HepG2 (cell line): ENCODE measurements at regions not wholly inside any gene's neighbourhood (a gene's known extent, or its start where the extent isn't known, plus 50 kb on each side); places are given as distances from the start of the nearest gene placed in this dataset.

Experiments
- ATAC-seq: fragments of 200-7000 bp; cut with Tn5 transposase; 3 replicates; pipeline ENCODE4 v1.9.1; 2020; ENCODE audit warnings: mild to moderate bottlenecking, moderate library complexity
- BruUV-seq: library from RNA; stranded (reverse); fragments of 400-500 nt; replicated peaks from 2 replicates; lab custom pipeline; 2021; lab: Mats Ljungman, UMichigan
- CTCF ChIA-PET: fragments of 300-600 bp; formaldehyde crosslinking; extraction: SDS; loops from one replicate; lab custom pipeline; 2021; ENCODE audit warnings: low total read pairs, inconsistent platforms, low intra/inter-chr PET ratio; lab: Yijun Ruan, JAX
- POLR2A ChIA-PET: fragments of 350-600 bp; sonication (Branson Sonifier 250); formaldehyde crosslinking; loops from one replicate; lab custom pipeline; 2020; ENCODE audit warnings: antibody characterized with exemption, inconsistent platforms; lab: Yijun Ruan, JAX
- DNase-seq: peaks from one replicate; pipeline ENCODE4 v3.0.0-alpha.2; 2015; ENCODE audit warnings: low spot score
- FAIRE-seq: peaks from 3 replicates; lab custom pipeline; 2011; peaks lifted over from hg19 to GRCh38; lab: Jason Lieb, UNC
- H2AFZ ChIP-seq: one replicate; pipeline ENCODE4 v1.6.1; 2011; ENCODE audit warnings: low read length, inconsistent platforms
- H3K27ac ChIP-seq: fragments of 300-600 bp; 3 replicates; pipeline ENCODE4 v1.8.0; 2011; ENCODE audit warnings: mixed run types, mild to moderate bottlenecking, mixed read lengths, low read length, inconsistent platforms; ENCODE audit not compliant: insufficient read depth; ENCODE audit errors: extremely low read length
- H3K27me3 ChIP-seq, 2 experiments: fragments of 200-600 bp in 1 of 2; 2 replicates in 1 of 2; 3 replicates in 1 of 2; pipeline versions ENCODE4 v1.6.0 to v1.8.0; 2011; ENCODE audit warnings: low read length in 2 of 2, mild to moderate bottlenecking in 2 of 2, moderate library complexity in 2 of 2, inconsistent platforms in 1 of 2; ENCODE audit not compliant: insufficient read depth in 2 of 2, control insufficient read depth in 1 of 2
- H3K36me3 ChIP-seq, 2 experiments: fragments of 200-600 bp in 1 of 2; replicated peaks in 1 of 2; 2 replicates in 1 of 2; 3 replicates in 1 of 2; pipeline versions ENCODE4 v1.5.1 to v1.8.0; 2011; ENCODE audit warnings: low read length in 2 of 2, inconsistent platforms in 1 of 2; ENCODE audit not compliant: insufficient read depth in 2 of 2, control insufficient read depth in 1 of 2
- H3K4me1 ChIP-seq: 2 replicates; pipeline ENCODE4 v1.5.1; 2012; ENCODE audit warnings: low read length, inconsistent platforms; ENCODE audit not compliant: insufficient read depth
- H3K4me2 ChIP-seq: 2 replicates; pipeline ENCODE4 v1.6.0; 2011; ENCODE audit warnings: low read depth, low read length, inconsistent platforms
- H3K4me3 ChIP-seq, 3 experiments: fragments of 200-600 bp in 1 of 3; sonication (generic), shearing (Covaris generic) in 1 of 3; replicated peaks in 1 of 3; 2 replicates each; pipeline ENCODE4 v1.5.1; 2011 to 2016; ENCODE audit warnings: low read length in 3 of 3, inconsistent platforms in 2 of 3, low read depth in 2 of 3, mild to moderate bottlenecking in 2 of 3, control low read depth in 1 of 3, mixed read lengths in 1 of 3; ENCODE audit not compliant: insufficient read depth in 1 of 3
- H3K79me2 ChIP-seq: one replicate; pipeline ENCODE4 v1.6.1; 2011; ENCODE audit warnings: low read length, inconsistent platforms; ENCODE audit not compliant: insufficient read depth
- H3K9ac ChIP-seq: 2 replicates; pipeline ENCODE4 v1.6.0; 2011; ENCODE audit warnings: mild to moderate bottlenecking, low read depth, low read length, inconsistent platforms; ENCODE audit not compliant: insufficient read depth
- H3K9me3 ChIP-seq: 2 replicates; pipeline ENCODE4 v1.5.1; 2012; ENCODE audit warnings: mild to moderate bottlenecking, low read length
- H4K20me1 ChIP-seq: 2 replicates; pipeline ENCODE4 v1.6.0; 2011; ENCODE audit warnings: inconsistent platforms, mild to moderate bottlenecking, low read length, moderate library complexity; ENCODE audit not compliant: insufficient read depth
- ATF7 ChIP-seq, 2 experiments: fragments of 450-650 bp in 1 of 2; sonication (generic) in 1 of 2; formaldehyde crosslinking in 1 of 2; IDR thresholded peaks; 2 replicates each; pipeline versions ENCODE4 v1.4.0 to v1.6.1; 2016 to 2020; ENCODE audit warnings: antibody characterized with exemption in 1 of 2, mild to moderate bottlenecking in 1 of 2, missing genetic modification reagents in 1 of 2
- BCL3 ChIP-seq: sonication (generic); formaldehyde crosslinking; IDR thresholded peaks from 2 replicates; pipeline ENCODE4 v1.5.1; 2020; ENCODE audit warnings: mild to moderate bottlenecking, missing genetic modification reagents, moderate library complexity
- EZH2 ChIP-seq: conservative IDR thresholded peaks from 2 replicates; pipeline ENCODE4 v1.6.1; 2012; ENCODE audit warnings: mild to moderate bottlenecking, low read depth, low read length, moderate library complexity
- FOXC1 ChIP-seq: sonication (generic); formaldehyde crosslinking; IDR thresholded peaks from 2 replicates; pipeline ENCODE4 v1.8.0; 2022; ENCODE audit warnings: mild to moderate bottlenecking, missing genetic modification reagents, borderline replicate concordance
- KLF15 ChIP-seq: sonication (generic); formaldehyde crosslinking; IDR thresholded peaks from 2 replicates; pipeline ENCODE4 v1.8.1; 2023; ENCODE audit warnings: borderline replicate concordance, mild to moderate bottlenecking, inconsistent platforms, missing genetic modification reagents, mixed read lengths
- ZBTB42 ChIP-seq: sonication (generic); formaldehyde crosslinking; IDR thresholded peaks from 2 replicates; pipeline ENCODE4 v1.5.0; 2020; ENCODE audit warnings: mild to moderate bottlenecking, missing genetic modification reagents
- ZNF563 ChIP-seq: sonication (generic); formaldehyde crosslinking; IDR thresholded peaks from 2 replicates; pipeline ENCODE4 v1.8.0; 2022; ENCODE audit warnings: mild to moderate bottlenecking, moderate library complexity, missing genetic modification reagents
- ZNF770 ChIP-seq: sonication (generic); formaldehyde crosslinking; IDR thresholded peaks from 2 replicates; pipeline ENCODE4 v1.5.0; 2020; ENCODE audit warnings: mild to moderate bottlenecking, missing genetic modification reagents
- WGBS: methylation state at CpG from one replicate; pipeline ENCODE4 v1.1.6; 2017; ENCODE audit warnings: low lambda C conversion rate; 5-methylcytosine and 5-hydroxymethylcytosine counted together
- in situ Hi-C: cut with HindIII; loops from 2 replicates; pipeline ENCODE4 v1.10.0; 2017; ENCODE audit warnings: low pct_unique_long_range_greater_than_20kb; ENCODE audit not compliant: extremely low pct_ligation_motif_present
- intact Hi-C: fragments of 100-400 bp; cut with micrococcal nuclease; formaldehyde crosslinking; loops from one replicate; pipeline ENCODE4 v1.10.0; 2022; ENCODE audit not compliant: unreplicated experiment
- TF ChIP-seq, protein P1 (sequence below): IDR thresholded peaks from 2 replicates; pipeline ENCODE4 v1.6.1; 2016; ENCODE audit warnings: low read depth, control low read depth

- ChIA-PET CTCF (no interaction called here), POLR2A (no interaction called here)
- Histone ChIP-seq H3K4me3 (no peak overlapping the region), H3K36me3 (no peaks in the 10 kb centered on the region), H3K27ac (no peak overlapping the region), H4K20me1 (no peaks in the 10 kb centered on the region), H3K9me3 (peaks cover 53% of the 10 kb centered on the region)
- WGBS, result 9% methylated on average over 1 of the region's 2 CpGs
- no TSS peak for BruUV-seq
- no peak for DNase-seq
- intact Hi-C loops, result no loop called here
- TF ChIP-seq ZNF770 (CRISPR knock-in tag), result no peak
- TF ChIP-seq, all 625 proteins: peak for 0
- in situ Hi-C loops, result no loop called here
- Histone ChIP-seq H3K9ac (no peak overlapping the region), H3K4me2 (no peak overlapping the region), H3K4me1 (no peaks in the 10 kb centered on the region), H3K79me2 (no peaks in the 10 kb centered on the region), H3K27me3 (no peaks in the 10 kb centered on the region), H2AFZ (no peak overlapping the region)
- FAIRE-seq, result no peak
- ATAC-seq, result no peak
These were observed 144.8 kb upstream of the UNC5C start for GRCh38 chr4:95693594-95693993.

- H3K27me3 ChIP-seq, result no peaks in the 10 kb centered on the region
- no peak for TF ChIP-seq KLF15 (CRISPR knock-in tag)
- TF ChIP-seq ATF7 (IDR thresholded peaks at IDR 0.05), result peak; percentile 60
- TF ChIP-seq ATF7 (CRISPR knock-in tag; IDR thresholded peaks at IDR 0.05), result no peak
- TF ChIP-seq FOXC1, result no peak
- TF ChIP-seq BCL3 (CRISPR knock-in tag), result no peak
- TF ChIP-seq EZH2, result no peak
- no peak for TF ChIP-seq ZBTB42
- TF ChIP-seq ZNF563, result no peak
- TF ChIP-seq, protein P1, sequence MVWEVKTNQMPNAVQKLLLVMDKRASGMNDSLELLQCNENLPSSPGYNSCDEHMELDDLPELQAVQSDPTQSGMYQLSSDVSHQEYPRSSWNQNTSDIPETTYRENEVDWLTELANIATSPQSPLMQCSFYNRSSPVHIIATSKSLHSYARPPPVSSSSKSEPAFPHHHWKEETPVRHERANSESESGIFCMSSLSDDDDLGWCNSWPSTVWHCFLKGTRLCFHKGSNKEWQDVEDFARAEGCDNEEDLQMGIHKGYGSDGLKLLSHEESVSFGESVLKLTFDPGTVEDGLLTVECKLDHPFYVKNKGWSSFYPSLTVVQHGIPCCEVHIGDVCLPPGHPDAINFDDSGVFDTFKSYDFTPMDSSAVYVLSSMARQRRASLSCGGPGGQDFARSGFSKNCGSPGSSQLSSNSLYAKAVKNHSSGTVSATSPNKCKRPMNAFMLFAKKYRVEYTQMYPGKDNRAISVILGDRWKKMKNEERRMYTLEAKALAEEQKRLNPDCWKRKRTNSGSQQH (CRISPR knock-in tag), result no peak
- DNase-seq (no peak), ATAC-seq (no peak), FAIRE-seq (no peak)
- peaks cover 79% of the 10 kb centered on the region for H3K9me3 ChIP-seq
- intact Hi-C loops, result no loop called here
- H3K4me2 ChIP-seq, result no peak overlapping the region
- no TSS peak for BruUV-seq
- H3K9ac ChIP-seq, result no peak overlapping the region
- 0% methylated on average over 1 of the region's 1 CpG for WGBS
- ChIA-PET CTCF (no interaction called here), POLR2A (no interaction called here)
- in situ Hi-C loops, result no loop called here
- H3K4me3 ChIP-seq, result no peak overlapping the region
- H3K4me1 ChIP-seq, result no peaks in the 10 kb centered on the region
- H2AFZ ChIP-seq, result no peak overlapping the region
- no peak overlapping the region for H3K27ac ChIP-seq
- no peaks in the 10 kb centered on the region for H4K20me1 ChIP-seq
- no peaks in the 10 kb centered on the region for H3K79me2 ChIP-seq
- no peaks in the 10 kb centered on the region for H3K36me3 ChIP-seq
These were observed 127.4 kb upstream of the UNC5C start for GRCh38 chr4:95676190-95676589.
